NCI-H524 treated with DMSO at 0.1 percent for 48 hours (cell line): ENCODE measurements at regions not wholly inside any gene's neighbourhood (a gene's known extent, or its start where the extent isn't known, plus 50 kb on each side); places are given as distances from the start of the nearest gene placed in this dataset.
"Not testable (repeated sequence)": the region's sequence is repeated elsewhere in the genome, so short reads cannot be mapped to it uniquely, and the experiment has no call there.

Experiments
- DNase-seq: peaks from one replicate; lab custom pipeline; 2025; lab: John Stamatoyannopoulos, UW

DNA sequence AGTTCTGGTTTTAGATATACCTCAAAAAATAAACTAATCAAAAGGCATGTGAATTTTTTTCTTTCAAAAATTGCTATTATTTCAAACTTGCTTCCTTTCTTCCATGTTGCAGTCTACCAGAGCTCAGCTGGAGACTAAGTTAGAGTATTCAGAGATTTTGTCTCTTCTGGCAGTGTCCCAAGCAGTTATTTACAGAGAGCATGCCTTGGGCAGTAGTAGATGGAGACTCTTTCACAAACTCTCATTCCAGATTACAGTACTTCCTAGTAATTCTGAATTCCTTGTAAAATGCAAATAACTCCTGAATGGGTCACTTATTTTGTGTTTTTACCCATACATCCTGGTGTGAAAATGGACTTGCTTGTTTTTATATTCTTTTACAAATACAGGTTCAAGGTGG, 703.4 kb downstream of the EPHA7 start:
- no peak for DNase-seq

- peak; percentile 48 for DNase-seq
These were observed 705.0 kb downstream of the EPHA7 start for GRCh38 chr6:92714346-92714745.

- DNase-seq, result no peak
These were observed 709.3 kb downstream of the EPHA7 start for GRCh38 chr6:92710048-92710447.

GRCh38 chr6:92708945-92709344, 710.4 kb downstream of the EPHA7 start:
- no peak for DNase-seq

- no peak for DNase-seq
These were observed 711.1 kb downstream of the EPHA7 start for GRCh38 chr6:92708270-92708669.

GRCh38 chr6:92706976-92707375, 712.4 kb downstream of the EPHA7 start:
- DNase-seq, result no peak

DNA sequence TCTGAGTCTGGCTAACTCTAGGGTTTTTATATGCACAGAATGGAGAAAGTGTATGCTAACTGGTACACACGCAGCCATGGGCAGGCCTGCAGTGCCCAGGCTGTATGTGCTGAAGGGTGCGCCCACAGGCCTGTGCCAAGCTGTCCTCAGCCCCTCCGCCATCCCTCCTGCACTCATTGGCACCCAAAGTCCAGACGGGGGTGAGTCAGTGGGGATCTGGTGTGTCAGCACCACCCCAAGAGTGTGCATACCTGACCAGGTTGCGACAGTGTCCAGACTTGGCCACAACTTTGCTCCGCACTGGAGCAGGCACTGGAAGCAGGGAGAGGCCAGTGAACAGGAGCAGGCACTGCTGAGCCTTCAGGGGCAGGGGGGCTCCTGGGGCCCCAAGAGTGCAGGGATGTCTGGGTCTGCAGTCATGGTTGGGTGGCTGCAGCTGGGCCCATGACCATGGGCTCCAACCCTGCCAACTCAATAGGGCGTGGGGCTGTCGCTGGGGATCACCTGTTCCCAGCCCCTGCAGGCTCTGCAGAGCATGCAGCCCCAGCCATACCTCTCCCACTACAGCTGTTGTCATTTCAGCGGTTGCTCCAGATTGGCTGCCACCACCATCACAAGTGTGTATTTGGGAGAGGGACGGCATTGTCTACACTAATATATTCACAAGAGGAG, 717.8 kb downstream of the EPHA7 start:
- no peak for DNase-seq

GRCh38 chr6:92700411-92700810, 718.9 kb downstream of the EPHA7 start:
- no peak for DNase-seq

- DNase-seq, result no peak
These were observed 728.3 kb downstream of the EPHA7 start for GRCh38 chr6:92690997-92691599.

GRCh38 chr6:92688342-92688741, 731.0 kb downstream of the EPHA7 start:
- DNase-seq, result no peak

DNA sequence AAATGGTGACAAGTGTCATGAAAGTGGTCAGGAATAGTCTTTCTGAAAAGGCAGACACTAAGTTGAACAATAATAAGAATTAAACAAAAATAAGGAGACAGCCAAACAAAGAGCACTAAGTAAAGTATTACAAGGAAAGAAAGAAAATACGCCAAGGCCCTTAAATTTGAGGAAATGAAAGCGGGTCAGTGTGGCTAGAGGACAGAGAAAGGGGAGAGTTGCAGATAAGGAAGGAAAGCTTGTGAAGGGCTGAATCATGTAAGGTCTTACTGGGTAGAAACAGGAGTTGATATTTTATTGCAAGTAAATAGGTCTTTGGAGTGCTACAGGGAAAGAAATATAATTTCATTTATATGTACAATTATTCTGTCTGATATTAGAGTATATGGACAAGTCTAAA, 732.1 kb downstream of the EPHA7 start:
- no peak for DNase-seq

DNA sequence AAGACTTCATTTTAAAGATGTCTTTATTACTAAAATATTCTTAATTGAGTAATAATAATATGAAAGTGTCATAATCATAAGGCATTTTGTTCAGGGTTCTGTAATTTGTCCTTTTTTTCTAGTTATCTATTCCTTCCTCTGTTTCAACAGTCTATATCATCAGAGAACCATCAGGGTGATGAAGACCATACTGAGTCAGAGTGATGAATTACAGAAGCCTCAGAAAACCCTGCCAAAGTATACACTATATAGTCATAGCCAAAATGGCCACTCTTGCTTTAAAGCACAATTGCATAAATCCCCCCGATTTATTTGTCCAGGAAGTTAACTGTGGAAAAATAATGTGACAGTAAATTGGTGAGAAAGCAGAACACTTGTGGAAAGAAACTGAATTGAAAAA, 735.0 kb downstream of the EPHA7 start:
- no peak for DNase-seq

DNA sequence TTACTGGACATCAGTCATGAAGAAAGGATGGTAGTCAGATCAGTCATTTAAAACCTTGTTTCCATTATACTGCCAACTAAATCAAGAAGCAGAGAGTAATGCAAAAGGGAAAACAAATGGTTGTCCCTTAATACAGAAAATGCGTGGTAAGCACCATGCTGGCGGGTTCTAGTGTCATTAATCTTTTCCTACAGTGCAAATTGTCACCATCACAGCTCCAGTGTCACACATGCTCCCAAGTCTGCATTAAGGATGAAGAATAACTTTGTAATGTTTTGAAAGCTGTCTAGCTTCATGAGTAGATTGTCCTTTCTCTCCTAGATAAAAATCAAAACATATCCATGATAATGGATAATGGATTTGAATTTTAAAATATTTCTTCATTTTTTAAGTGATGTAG, 735.6 kb downstream of the EPHA7 start:
- no peak for DNase-seq

DNA sequence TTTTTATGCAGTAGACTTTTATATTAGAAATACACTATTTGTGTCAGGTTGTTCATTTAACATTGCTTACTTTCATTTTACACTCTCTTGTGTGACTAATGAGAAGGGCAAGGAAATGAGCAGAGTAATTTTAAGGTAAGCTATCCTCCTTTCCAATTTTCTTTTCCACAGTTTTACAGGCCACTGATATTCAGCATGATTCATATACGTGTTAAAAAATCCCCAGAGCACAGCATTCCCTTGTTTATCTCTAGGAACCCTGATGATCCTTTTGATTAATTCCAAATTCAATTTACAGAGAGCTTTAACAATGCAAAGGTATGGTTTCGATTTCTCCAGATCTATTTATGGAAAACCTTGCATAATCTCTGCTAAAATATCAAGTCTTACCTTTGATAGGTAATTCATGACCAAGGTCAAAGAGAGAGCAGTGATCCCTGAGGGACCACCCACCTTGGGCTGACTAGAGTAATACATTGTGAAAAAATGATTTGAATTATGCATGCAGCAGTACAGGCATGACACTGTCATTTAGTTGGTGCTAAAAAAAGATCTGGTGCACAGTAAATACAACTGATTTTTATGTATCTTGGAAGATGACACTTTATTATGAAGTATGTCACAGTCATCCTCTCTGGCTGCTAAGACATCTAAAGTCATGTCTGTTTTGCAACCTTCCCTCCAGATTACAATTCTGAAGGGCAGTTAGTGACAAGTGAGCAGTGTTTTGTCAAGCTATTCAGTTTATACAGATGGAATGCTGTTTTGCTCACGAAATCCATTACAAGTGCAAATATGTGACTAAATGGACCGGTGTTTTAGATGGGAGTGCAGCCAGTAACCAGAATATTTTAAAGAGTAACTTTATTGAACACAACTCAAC, 736.6 kb downstream of the EPHA7 start:
- DNase-seq, result no peak

- DNase-seq, result no peak
These were observed 738.0 kb downstream of the EPHA7 start for GRCh38 chr6:92681401-92681800.

GRCh38 chr6:92671462-92671861, 747.9 kb downstream of the EPHA7 start:
- not testable (repeated sequence) for DNase-seq

DNA sequence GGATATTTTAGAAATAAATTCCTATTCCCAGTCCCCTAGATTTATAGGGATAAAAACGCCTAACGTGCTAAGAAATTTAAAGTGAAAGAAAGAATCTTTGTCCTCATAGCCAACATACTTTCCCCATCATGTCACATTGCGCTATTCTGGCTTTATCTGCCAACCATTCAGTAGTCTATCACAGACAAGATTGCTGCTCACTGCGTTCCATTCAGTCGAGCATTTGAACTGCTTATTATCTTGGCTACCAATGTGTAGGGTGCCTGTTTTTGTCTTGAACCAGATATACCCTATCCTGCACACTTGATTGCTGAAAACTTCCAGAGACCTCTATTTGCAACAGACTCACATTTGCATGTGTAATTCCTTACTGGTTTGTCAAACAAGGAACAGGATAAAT, 751.5 kb downstream of the EPHA7 start:
- no peak for DNase-seq

GRCh38 chr6:92648364-92649086, 770.8 kb downstream of the EPHA7 start:
- DNase-seq, result no peak

GRCh38 chr6:92647630-92648029, 771.7 kb downstream of the EPHA7 start:
- DNase-seq, result no peak

DNA sequence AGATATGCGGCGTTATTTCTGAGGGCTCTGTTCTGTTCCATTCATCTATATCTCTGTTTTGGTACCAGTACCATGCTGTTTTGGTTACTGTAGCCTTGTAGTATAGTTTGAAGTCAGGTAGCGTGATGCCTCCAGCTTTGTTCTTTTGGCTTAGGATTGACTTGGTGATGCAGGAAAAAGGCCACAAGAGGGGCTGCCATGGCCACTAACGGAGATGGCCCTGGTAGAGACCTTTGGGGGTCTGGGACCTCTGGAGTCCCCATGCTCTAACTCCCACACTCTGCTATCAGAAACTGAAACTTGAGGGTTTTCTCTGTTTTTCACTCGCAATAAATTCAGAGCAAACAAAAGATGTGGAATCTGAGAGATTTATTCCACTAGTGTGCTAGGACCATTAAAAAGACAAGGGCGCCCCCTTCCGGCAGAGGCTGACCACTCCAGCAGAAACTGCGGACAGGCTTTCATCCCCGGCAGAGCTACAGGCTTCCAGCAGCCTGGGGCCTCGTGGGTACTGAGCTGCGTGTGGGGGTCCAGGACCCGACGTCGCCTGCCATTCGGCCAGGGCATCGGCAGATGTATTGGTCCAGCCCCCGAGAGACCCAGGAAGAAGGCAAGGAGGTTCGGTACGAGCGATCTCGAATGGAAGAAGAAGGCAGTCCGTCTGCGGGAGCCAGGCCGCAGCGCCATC, 775.1 kb downstream of the EPHA7 start:
- DNase-seq, result not testable (repeated sequence)

GRCh38 chr6:92635553-92636153, 783.7 kb downstream of the EPHA7 start:
- DNase-seq, result no peak
